Cardiac muscle cell (in vitro differentiated cells and primary cell): ENCODE measurements at regions not wholly inside any gene's neighbourhood (a gene's known extent, or its start where the extent isn't known, plus 50 kb on each side); places are given as distances from the start of the nearest gene placed in this dataset.
"Not testable (repeated sequence)": the region's sequence is repeated elsewhere in the genome, so short reads cannot be mapped to it uniquely, and the experiment has no call there.

Experiments
- DNase-seq, 2 donors: peaks; one replicate each; pipeline versions ENCODE4 v3.0.0 to v3.0.0-alpha.2; 2010 to 2017; ENCODE audit warnings: low read depth in 1 of 2, low spot score in 1 of 2
- H3K27ac ChIP-seq: fragments of 200-600 bp; sonication (generic); 2 replicates; pipeline ENCODE4 v1.5.1; 2016
- H3K27me3 ChIP-seq: fragments of 200-600 bp; sonication (generic); 2 replicates; pipeline ENCODE4 v1.6.0; 2016; ENCODE audit warnings: control low read depth
- H3K36me3 ChIP-seq: fragments of 200-600 bp; sonication (generic); 2 replicates; pipeline ENCODE4 v1.5.1; 2016; ENCODE audit warnings: control low read depth
- H3K4me1 ChIP-seq: fragments of 200-600 bp; sonication (generic); 2 replicates; pipeline ENCODE4 v1.8.1; 2017; ENCODE audit warnings: low read depth, mild to moderate bottlenecking, mixed run types
- H3K4me3 ChIP-seq: fragments of 200-600 bp; sonication (generic); 2 replicates; pipeline ENCODE4 v1.5.1; 2016; ENCODE audit warnings: mild to moderate bottlenecking
- H3K9me3 ChIP-seq: fragments of 200-600 bp; sonication (generic); 2 replicates; pipeline ENCODE4 v1.5.1; 2017; ENCODE audit warnings: low read depth, mild to moderate bottlenecking, control low read depth
- TF ChIP-seq, protein P1 (sequence below): IDR thresholded peaks from 2 replicates; pipeline ENCODE4 v1.5.1; 2012; ENCODE audit warnings: low read depth, mild to moderate bottlenecking, low read length

DNA sequence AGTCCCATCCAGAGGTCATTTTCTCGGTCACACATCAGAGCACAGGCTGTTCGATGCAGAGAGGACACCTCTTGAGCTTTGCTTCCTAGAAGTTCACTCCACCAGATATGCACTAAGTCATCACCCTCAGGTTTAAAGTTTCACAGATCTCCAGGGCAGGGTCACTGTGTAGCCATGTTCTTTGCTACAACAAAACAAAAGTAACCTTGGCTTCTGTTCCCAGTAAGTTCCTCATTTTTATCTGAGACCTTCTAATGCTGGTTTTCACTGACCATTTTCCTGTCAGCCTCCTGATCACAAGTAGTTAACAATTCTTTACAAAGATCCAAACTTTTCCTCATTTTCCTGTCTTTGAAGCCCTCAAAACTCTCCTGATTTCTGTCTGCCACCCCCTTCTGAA, 97.5 kb upstream of the CTSV start:
- Histone ChIP-seq H3K27me3 (no peaks in the 10 kb centered on the region), H3K36me3 (no peaks in the 10 kb centered on the region), H3K9me3 (no peaks in the 10 kb centered on the region), H3K27ac (no peak overlapping the region), H3K4me1 (peaks cover 7% of the 10 kb centered on the region), H3K4me3 (no peak overlapping the region)
- DNase-seq: no peak
- TF ChIP-seq, protein P1, sequence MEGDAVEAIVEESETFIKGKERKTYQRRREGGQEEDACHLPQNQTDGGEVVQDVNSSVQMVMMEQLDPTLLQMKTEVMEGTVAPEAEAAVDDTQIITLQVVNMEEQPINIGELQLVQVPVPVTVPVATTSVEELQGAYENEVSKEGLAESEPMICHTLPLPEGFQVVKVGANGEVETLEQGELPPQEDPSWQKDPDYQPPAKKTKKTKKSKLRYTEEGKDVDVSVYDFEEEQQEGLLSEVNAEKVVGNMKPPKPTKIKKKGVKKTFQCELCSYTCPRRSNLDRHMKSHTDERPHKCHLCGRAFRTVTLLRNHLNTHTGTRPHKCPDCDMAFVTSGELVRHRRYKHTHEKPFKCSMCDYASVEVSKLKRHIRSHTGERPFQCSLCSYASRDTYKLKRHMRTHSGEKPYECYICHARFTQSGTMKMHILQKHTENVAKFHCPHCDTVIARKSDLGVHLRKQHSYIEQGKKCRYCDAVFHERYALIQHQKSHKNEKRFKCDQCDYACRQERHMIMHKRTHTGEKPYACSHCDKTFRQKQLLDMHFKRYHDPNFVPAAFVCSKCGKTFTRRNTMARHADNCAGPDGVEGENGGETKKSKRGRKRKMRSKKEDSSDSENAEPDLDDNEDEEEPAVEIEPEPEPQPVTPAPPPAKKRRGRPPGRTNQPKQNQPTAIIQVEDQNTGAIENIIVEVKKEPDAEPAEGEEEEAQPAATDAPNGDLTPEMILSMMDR: no peak

DNA sequence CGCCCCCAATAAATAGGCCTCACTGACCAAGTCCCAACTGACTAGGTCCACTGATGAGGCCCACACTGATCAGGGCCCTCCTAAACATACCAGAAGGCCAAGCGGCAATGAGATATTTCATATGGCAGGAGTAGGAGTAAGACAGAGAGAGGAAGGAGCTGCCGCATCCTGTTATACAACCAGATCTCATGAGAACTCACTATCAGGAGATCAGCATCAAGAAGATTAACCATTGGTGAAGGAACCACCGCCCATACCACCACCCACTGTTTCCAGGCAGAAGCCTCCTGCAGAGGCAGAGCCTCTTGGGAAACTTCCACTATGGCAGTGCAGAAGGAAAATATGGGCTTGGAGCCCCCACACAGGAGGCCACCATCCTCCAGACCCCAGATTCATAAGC, 95.0 kb upstream of the CTSV start:
- not testable (repeated sequence) for H3K4me3 ChIP-seq, H3K27ac ChIP-seq, DNase-seq, H3K27me3 ChIP-seq, H3K36me3 ChIP-seq, H3K4me1 ChIP-seq, H3K9me3 ChIP-seq

DNA sequence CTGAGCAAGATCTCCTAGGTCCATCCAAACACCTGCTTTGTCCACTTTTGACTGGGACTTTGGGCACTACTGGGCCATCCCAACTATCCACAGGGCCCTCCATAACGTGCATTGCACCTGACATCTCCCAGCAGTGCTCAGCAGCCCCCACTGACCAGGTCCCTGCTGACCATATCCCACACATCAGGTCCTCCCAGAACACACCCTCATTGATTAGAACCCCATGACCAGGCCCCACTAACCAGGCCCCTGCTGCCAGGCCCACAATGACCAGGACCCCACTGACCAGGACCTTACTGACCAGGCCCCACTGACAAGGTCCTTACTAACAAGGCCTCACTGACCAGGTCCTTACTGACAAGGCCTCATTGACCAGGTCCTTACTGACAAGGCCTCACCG, 93.9 kb upstream of the CTSV start:
- H3K27ac ChIP-seq: no peak overlapping the region
- H3K27me3 ChIP-seq: no peaks in the 10 kb centered on the region
- no peak for DNase-seq
- TF ChIP-seq, protein P1: no peak
- H3K9me3 ChIP-seq: no peaks in the 10 kb centered on the region
- no peaks in the 10 kb centered on the region for H3K36me3 ChIP-seq
- H3K4me1 ChIP-seq: peaks cover 7% of the 10 kb centered on the region
- no peak overlapping the region for H3K4me3 ChIP-seq

DNA sequence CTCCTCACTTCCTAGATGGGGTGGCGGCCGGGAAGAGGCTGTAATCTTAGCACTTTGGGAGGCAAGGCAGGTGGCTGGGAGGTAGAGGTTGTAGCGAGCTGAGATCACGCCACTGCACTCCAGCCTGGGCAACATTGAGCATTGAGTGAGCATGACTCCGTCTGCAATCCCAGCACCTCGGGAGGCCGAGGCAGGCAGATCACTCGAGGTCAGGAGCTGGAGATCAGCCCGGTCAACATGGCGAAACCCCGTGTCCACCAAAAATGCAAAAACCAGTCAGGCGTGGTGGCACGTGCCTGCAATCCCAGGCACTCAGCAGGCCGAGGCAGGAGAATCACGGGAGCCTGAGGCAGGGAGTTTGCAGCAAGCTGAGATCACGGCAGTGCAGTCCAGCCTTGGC, 91.9 kb upstream of the CTSV start:
- H3K36me3 ChIP-seq, H3K4me3 ChIP-seq, DNase-seq, H3K27me3 ChIP-seq, H3K27ac ChIP-seq, H3K9me3 ChIP-seq, H3K4me1 ChIP-seq: not testable (repeated sequence)

DNA sequence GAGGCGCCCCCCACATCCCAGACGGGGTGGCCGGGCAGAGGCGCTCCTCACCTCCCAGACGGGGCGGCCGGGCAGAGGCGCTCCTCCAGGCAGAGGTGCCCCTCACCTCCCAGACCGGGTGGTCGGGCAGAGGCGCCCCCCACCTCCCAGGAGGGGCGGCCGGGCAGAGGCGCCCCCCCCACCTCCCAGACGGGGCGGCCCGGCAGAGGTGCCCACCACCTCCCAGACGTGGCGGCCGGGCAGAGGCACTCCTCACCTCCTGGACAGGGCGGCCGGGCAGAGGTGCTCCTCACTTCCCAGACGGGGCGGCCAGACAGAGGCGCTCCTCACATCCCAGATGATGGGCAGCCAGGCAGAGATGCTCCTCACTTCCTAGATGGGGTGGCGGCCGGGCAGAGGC, 91.4 kb upstream of the CTSV start:
- DNase-seq, H3K36me3 ChIP-seq, H3K9me3 ChIP-seq, H3K4me1 ChIP-seq, H3K4me3 ChIP-seq, H3K27me3 ChIP-seq, H3K27ac ChIP-seq: not testable (repeated sequence)

DNA sequence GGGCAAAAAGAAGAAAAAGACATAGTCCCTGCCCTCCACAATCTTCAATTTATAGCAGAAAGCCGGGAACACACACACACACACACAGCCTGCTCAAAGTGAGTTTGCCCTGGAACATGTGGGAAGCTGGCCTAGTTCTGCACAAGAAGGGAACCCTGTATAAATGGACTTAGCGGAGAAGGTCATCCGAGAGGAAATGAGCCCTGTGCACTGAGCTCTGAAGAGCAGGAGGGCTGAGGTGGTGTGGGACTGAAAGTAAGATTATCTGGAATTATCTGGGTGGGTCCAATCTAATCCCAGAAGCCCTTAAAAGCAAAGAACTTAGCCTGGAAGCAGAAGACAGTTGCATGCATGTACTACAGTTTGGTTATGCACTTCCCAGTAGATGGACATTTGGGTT, 90.0 kb upstream of the CTSV start:
- H3K4me1 ChIP-seq: no peaks in the 10 kb centered on the region
- TF ChIP-seq, protein P1: no peak
- no peaks in the 10 kb centered on the region for H3K36me3 ChIP-seq
- no peak for DNase-seq
- H3K9me3 ChIP-seq: no peaks in the 10 kb centered on the region
- no peak overlapping the region for H3K4me3 ChIP-seq
- H3K27ac ChIP-seq: no peak overlapping the region
- H3K27me3 ChIP-seq: no peaks in the 10 kb centered on the region

DNA sequence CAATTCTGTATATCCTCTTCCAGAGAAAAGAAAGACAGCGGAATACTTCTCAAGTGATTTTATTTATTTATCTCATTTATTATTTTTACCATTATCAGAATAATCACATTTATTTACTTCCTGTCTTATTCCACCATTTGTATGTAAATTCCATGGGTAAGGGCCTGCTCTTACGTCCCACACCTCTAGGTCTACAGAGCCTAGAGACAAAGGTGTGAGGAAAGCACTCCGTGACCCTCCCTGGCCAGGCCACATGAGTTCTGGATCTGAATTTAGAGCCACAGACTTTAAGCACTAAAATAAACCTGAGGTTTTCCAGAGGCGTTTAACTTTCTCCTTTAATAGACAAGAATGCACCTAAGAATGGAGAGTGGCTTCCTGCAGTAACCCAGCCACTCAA, 85.3 kb upstream of the CTSV start:
- TF ChIP-seq, protein P1: no peak
- Histone ChIP-seq H3K27me3 (no peaks in the 10 kb centered on the region), H3K9me3 (no peaks in the 10 kb centered on the region), H3K36me3 (no peaks in the 10 kb centered on the region), H3K4me3 (no peak overlapping the region), H3K27ac (no peak overlapping the region), H3K4me1 (no peaks in the 10 kb centered on the region)
- peak in 1 of 2 donors; percentile 0 for DNase-seq
